ENCODE measurements at regions not wholly inside any gene's neighbourhood (a gene's known extent, or its start where the extent isn't known, plus 50 kb on each side); places are given as distances from the start of the nearest gene placed in this dataset.

GRCh38 chr13:34752283-34752960 is 189.6 kb upstream of the NBEA start:
- DNase-seq (ENCODE audit: low read depth) = no peak

- no peak for DNase-seq (ENCODE audit: low read depth)
Observed at GRCh38 chr13:34756136-34756535, 185.9 kb upstream of the NBEA start.

- no peak for DNase-seq (ENCODE audit: low read depth)
Observed at GRCh38 chr13:34756572-34756971, 185.5 kb upstream of the NBEA start.

GRCh38 chr13:34757441-34757840 is 184.6 kb upstream of the NBEA start:
- no peak for DNase-seq (ENCODE audit: low read depth)

- no peak for DNase-seq (ENCODE audit: low read depth)
Observed at GRCh38 chr13:34758628-34759027, 183.4 kb upstream of the NBEA start.

GRCh38 chr13:34762312-34762711 is 179.8 kb upstream of the NBEA start:
- DNase-seq (ENCODE audit: low read depth) = no peak

- no peak for DNase-seq (ENCODE audit: low read depth)
Observed at GRCh38 chr13:34764246-34764645, 177.8 kb upstream of the NBEA start.

- no peak for DNase-seq (ENCODE audit: low read depth)
Observed at GRCh38 chr13:34765446-34766180, 176.5 kb upstream of the NBEA start.

- DNase-seq (ENCODE audit: low read depth) = no peak
Observed at GRCh38 chr13:34767778-34768177, 174.3 kb upstream of the NBEA start.

- DNase-seq (ENCODE audit: low read depth) = no peak
Observed at GRCh38 chr13:34772206-34772605, 169.9 kb upstream of the NBEA start.

GRCh38 chr13:34772881-34773280 is 169.2 kb upstream of the NBEA start:
- DNase-seq (ENCODE audit: low read depth) = no peak

- DNase-seq (ENCODE audit: low read depth) = no peak
Observed at GRCh38 chr13:34776390-34776981, 165.6 kb upstream of the NBEA start.

- no peak for DNase-seq (ENCODE audit: low read depth)
Observed at GRCh38 chr13:34777089-34777913, 164.8 kb upstream of the NBEA start.

GRCh38 chr13:34777914-34778303 is 164.2 kb upstream of the NBEA start:
- no peak for DNase-seq (ENCODE audit: low read depth)

- no peak for DNase-seq (ENCODE audit: low read depth)
Observed at GRCh38 chr13:34779171-34779570, 162.9 kb upstream of the NBEA start.

GRCh38 chr13:34793301-34793700 is 148.8 kb upstream of the NBEA start:
- no peak for DNase-seq (ENCODE audit: low read depth)

- DNase-seq (ENCODE audit: low read depth) = no peak
Observed at GRCh38 chr13:34803756-34804155, 138.3 kb upstream of the NBEA start.

- DNase-seq (ENCODE audit: low read depth) = no peak
Observed at GRCh38 chr13:34805347-34805746, 136.7 kb upstream of the NBEA start.

GRCh38 chr13:34808649-34809048 is 133.4 kb upstream of the NBEA start:
- no peak for DNase-seq (ENCODE audit: low read depth)

GRCh38 chr13:34810996-34811395 is 131.1 kb upstream of the NBEA start:
- no peak for DNase-seq (ENCODE audit: low read depth)

GRCh38 chr13:34815526-34815925 is 126.5 kb upstream of the NBEA start:
- no peak for DNase-seq (ENCODE audit: low read depth)

- DNase-seq (ENCODE audit: low read depth) = no peak
Observed at GRCh38 chr13:34816245-34816884, 125.7 kb upstream of the NBEA start.

All from stimulated activated CD4-positive, alpha-beta T cell treated with anti-CD3 and anti-CD28 coated beads, Interleukin-2, amount 100 ng/mL, for 4 hours (primary cell).